ENCODE measurements at regions not wholly inside any gene's neighbourhood (a gene's known extent, or its start where the extent isn't known, plus 50 kb on each side); places are given as distances from the start of the nearest gene placed in this dataset.
"Not testable (repeated sequence)": the region's sequence is repeated elsewhere in the genome, so short reads cannot be mapped to it uniquely, and the experiment has no call there.

DNA sequence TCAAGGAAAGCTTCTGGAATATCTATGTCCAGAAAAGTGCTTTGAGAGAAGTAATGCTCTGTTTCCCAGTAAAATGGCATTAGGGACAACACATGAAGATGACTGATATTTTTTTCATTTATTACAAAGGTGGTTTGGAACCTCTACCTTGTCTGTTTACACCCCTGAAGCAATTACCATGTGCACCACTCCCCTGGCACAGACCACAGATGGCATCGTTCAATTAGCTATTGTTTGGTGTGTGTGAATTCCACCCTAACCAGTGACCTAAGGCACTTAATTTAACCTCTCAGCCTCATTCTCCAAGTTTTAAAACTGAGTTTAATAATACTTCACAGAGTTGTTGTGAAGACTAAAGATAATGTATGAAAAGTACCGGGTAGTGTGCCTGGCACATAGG lies 127.6 kb upstream of the BMAL1 start:
- no peak overlapping the region for H3K4me3 ChIP-seq
- H3K36me3 ChIP-seq = no peaks in the 10 kb centered on the region
- no peaks in the 10 kb centered on the region for H3K4me1 ChIP-seq
- no peaks in the 10 kb centered on the region for H3K27me3 ChIP-seq
- H3K9me3 ChIP-seq = peaks cover 0 to 4% of the 10 kb centered on the region in 2 donors
- no peak for DNase-seq (ENCODE audit: low spot score)
- H3K27ac ChIP-seq = no peak overlapping the region
- TF ChIP-seq, protein P1, sequence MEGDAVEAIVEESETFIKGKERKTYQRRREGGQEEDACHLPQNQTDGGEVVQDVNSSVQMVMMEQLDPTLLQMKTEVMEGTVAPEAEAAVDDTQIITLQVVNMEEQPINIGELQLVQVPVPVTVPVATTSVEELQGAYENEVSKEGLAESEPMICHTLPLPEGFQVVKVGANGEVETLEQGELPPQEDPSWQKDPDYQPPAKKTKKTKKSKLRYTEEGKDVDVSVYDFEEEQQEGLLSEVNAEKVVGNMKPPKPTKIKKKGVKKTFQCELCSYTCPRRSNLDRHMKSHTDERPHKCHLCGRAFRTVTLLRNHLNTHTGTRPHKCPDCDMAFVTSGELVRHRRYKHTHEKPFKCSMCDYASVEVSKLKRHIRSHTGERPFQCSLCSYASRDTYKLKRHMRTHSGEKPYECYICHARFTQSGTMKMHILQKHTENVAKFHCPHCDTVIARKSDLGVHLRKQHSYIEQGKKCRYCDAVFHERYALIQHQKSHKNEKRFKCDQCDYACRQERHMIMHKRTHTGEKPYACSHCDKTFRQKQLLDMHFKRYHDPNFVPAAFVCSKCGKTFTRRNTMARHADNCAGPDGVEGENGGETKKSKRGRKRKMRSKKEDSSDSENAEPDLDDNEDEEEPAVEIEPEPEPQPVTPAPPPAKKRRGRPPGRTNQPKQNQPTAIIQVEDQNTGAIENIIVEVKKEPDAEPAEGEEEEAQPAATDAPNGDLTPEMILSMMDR (IDR thresholded peaks at IDR 0.05) = no peak

DNA sequence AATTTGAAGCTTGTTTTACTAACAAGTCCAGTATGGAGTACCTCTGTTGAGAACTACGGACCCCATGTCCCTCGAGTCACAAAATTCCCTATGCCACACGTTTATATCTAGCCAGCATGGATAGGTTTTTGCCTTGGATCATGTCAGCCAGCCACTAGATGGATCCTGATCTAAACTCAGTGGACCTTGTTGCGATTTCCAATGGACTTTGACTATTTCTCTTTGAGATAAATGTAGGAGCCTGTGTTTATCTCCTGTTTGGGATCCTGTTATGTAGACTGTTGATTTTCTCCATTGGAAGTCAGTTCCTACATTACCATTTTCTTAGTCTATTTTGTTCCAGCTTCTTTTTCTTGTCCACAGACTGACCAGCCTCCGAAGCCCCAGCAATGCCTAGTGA lies 127.1 kb upstream of the BMAL1 start:
- no peak for DNase-seq (ENCODE audit: low spot score)
- TF ChIP-seq, protein P1 (IDR thresholded peaks at IDR 0.05) = no peak
- Histone ChIP-seq H3K36me3 (no peaks in the 10 kb centered on the region), H3K9me3 (peaks cover 0 to 6% of the 10 kb centered on the region in 2 donors), H3K4me1 (no peaks in the 10 kb centered on the region), H3K27me3 (no peaks in the 10 kb centered on the region), H3K27ac (no peak overlapping the region), H3K4me3 (no peak overlapping the region)

DNA sequence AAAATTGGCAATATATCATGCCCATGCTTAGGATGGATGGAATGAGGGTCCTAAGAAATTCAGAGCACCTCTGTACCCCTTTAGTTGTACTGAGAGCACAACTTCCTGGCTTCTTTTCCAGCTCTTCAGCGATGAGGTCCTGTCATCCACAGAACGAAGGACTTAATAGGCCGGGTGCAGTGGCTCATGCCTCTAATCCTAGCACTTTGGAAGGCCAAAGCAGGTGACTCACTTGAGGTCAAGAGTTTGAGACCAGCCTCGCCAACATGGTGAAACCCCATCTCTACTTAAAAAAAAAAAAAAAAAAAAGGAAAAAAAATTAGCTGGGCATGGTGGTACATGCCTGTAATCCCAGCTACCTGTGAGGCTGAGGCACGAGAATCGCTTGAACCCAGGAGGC lies 125.3 kb upstream of the BMAL1 start:
- H3K36me3 ChIP-seq = no peaks in the 10 kb centered on the region
- TF ChIP-seq, protein P1 (IDR thresholded peaks at IDR 0.05) = no peak
- H3K4me1 ChIP-seq = no peaks in the 10 kb centered on the region
- peaks cover 0 to 17% of the 10 kb centered on the region in 2 donors for H3K9me3 ChIP-seq
- no peak overlapping the region for H3K4me3 ChIP-seq
- DNase-seq (ENCODE audit: low spot score) = no peak
- no peak overlapping the region for H3K27ac ChIP-seq
- H3K27me3 ChIP-seq = no peaks in the 10 kb centered on the region

DNA sequence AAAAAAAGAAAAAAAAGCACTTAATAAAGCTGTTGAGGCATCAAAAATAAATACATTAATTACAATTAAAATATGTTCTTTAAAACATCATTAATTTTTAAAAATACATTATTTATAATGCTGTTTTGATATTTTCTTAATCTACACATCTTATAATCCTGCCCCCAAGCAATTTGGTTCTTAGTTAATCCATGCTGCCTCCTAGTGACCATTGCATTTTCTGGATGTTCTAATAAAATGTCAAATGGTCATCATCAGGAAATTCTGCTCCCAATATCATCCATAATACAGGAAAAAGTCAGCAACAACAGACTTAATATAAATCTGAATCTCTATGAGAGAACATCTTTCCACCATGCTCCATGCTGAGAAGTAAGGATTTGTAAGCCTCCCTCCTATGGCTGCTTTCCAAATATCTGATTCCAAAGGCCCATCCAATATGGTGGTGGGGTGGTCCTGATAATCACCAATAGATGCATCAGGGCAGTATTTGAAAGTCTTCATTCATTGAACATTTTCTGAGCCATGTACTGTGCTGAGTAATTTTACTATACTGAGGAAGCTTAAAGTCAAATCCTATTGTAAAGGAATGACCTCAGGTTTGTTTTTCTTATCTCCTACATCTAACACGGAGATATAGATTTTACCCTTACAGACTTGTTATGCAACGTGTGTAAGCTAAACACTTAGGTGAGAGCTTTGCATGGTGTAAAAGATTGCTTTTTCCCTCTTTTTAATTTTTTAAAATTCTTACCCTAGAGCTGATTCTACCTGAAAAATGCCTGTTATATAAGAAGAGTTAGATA lies 124.7 kb upstream of the BMAL1 start:
- no peaks in the 10 kb centered on the region for H3K36me3 ChIP-seq
- no peaks in the 10 kb centered on the region for H3K4me1 ChIP-seq
- H3K9me3 ChIP-seq = peaks cover 0 to 17% of the 10 kb centered on the region in 2 donors
- no peak overlapping the region for H3K27ac ChIP-seq
- TF ChIP-seq, protein P1 (IDR thresholded peaks at IDR 0.05) = peak; percentile 13 to 51
- no peak for DNase-seq (ENCODE audit: low spot score)
- H3K4me3 ChIP-seq = no peak overlapping the region
- no peaks in the 10 kb centered on the region for H3K27me3 ChIP-seq

DNA sequence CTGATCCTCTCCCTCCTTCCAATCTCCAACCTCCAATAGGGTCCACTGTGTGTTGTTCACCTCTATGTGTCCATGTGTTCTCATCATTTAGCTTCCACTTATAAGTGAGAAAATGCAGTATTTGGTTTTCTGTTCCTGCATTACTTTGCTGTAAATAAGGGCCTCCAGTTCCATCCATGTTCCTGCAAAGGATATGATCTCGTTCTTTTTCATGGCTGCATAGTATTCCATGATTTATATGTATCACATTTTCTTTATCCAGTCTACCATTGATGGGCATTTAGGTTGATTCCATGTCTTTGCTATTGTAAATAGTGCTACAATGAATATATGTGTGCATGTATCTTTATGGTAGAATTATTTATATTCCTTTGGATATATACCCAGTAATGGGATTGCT lies 123.2 kb upstream of the BMAL1 start:
- DNase-seq (ENCODE audit: low spot score); H3K27ac ChIP-seq; H3K36me3 ChIP-seq; H3K27me3 ChIP-seq; H3K4me3 ChIP-seq; H3K4me1 ChIP-seq: not testable (repeated sequence)
- peaks cover 0 to 17% of the 10 kb centered on the region in 2 donors for H3K9me3 ChIP-seq

DNA sequence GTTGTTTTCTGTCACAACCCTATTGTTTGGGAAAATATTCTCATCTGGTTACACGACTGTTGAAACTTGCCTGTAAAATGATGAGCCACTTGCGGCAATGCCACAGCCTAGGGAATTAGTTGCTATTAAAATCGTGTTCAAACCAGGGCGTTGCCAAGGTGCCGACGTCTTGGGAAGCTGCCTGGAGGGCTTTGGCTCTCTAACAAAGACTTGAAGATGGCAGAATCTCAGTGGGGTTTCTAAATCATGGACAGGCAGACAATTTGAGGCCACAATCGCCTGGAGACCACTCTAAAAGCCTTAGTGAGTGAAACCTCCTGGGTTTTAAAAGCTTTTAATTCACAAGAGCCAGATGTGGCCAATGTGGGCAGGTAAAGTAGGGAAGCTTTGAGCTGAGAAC lies 117.2 kb upstream of the BMAL1 start:
- no peaks in the 10 kb centered on the region for H3K4me1 ChIP-seq
- no peaks in the 10 kb centered on the region for H3K36me3 ChIP-seq
- peaks cover 0 to 12% of the 10 kb centered on the region in 2 donors for H3K9me3 ChIP-seq
- TF ChIP-seq, protein P1 (IDR thresholded peaks at IDR 0.05) = no peak
- H3K4me3 ChIP-seq = no peak overlapping the region
- no peak overlapping the region for H3K27ac ChIP-seq
- no peak for DNase-seq (ENCODE audit: low spot score)
- H3K27me3 ChIP-seq = no peaks in the 10 kb centered on the region
